Stimulated activated naive CD8-positive, alpha-beta T cell treated with anti-CD3 and anti-CD28 coated beads, Interleukin-15, amount 100 ng/mL, for 72 hours (primary cell): ENCODE measurements at regions not wholly inside any gene's neighbourhood (a gene's known extent, or its start where the extent isn't known, plus 50 kb on each side); places are given as distances from the start of the nearest gene placed in this dataset.

ENCODE experiments used
- ATAC-seq: fragments of 150-1000 bp; cut with Tn5 transposase; 2 replicates; pipeline ENCODE4 v1.10.0; 2021; ENCODE audit warnings: mild to moderate bottlenecking, moderate library complexity
- DNase-seq, 2 donors: peaks; one replicate each; pipeline ENCODE4 v3.0.0; 2021 to 2022
- H3K27ac Mint-ChIP-seq, 2 donors: one replicate each; pipeline ENCODE4 v1.8.0; 2022; ENCODE audit warnings: mild to moderate bottlenecking in 2 of 2, mixed read lengths in 2 of 2, moderate library complexity in 2 of 2
- H3K27me3 Mint-ChIP-seq: one replicate; pipeline ENCODE4 v1.8.0; 2022; ENCODE audit warnings: mixed read lengths
- H3K4me1 Mint-ChIP-seq: one replicate; pipeline ENCODE4 v1.8.0; 2022; ENCODE audit warnings: mild to moderate bottlenecking, mixed read lengths
- H3K4me3 Mint-ChIP-seq, 2 donors: one replicate each; pipeline ENCODE4 v1.8.0; 2022; ENCODE audit warnings: mild to moderate bottlenecking in 2 of 2, mixed read lengths in 2 of 2, moderate library complexity in 1 of 2
- H3K9me3 Mint-ChIP-seq, 2 donors: one replicate each; pipeline ENCODE4 v1.8.0; 2022; ENCODE audit warnings: mixed read lengths in 2 of 2

DNA sequence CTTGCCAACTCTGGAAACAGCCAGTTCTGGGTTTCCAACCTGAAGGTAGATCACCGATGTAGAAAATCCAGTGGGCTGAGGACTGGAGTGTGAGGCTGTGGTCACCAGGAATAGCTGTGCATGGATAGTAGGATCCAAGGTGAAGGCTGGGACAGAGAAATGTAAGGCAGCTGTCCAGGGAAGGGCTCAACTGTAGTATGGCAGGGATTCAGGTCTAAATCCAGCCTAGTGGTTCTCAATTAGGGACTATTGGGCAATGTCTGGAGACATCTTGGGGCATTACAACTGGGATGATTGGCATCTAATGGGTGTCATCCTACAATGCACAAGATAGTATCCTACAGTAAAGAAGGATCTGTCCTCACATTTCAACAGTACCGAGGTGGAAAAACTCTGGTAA, 67.7 kb upstream of the RUNX1 start:
- no peak overlapping the region for H3K27ac Mint-ChIP-seq
- H3K4me1 Mint-ChIP-seq: peaks cover 8% of the 10 kb centered on the region
- H3K27me3 Mint-ChIP-seq: peaks cover 20% of the 10 kb centered on the region
- H3K9me3 Mint-ChIP-seq: peaks cover 9 to 12% of the 10 kb centered on the region in 2 donors
- ATAC-seq (no peak), DNase-seq (no peak)
- no peak overlapping the region for H3K4me3 Mint-ChIP-seq

DNA sequence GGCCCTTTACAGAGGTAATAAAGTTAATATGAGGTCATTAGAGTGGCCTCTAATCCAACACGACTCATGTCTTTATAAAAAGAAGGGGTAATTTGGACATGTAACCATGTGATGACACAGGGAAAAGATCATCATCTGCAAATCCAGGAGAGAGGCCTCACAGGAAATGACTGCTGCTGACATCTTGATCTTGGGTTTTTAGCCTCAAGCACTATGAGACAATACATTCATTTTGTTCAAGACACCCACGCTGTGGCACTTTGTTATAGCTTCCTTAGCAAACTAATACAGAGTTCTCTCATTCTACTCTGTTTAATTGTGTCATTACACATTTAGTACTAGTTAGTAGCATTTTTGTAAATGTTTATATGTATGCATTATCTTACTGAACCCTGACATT, 64.0 kb upstream of the RUNX1 start:
- Mint-ChIP-seq H3K9me3 (peaks cover 9 to 12% of the 10 kb centered on the region in 2 donors), H3K4me1 (peaks cover 13% of the 10 kb centered on the region), H3K27ac (no peak overlapping the region), H3K4me3 (no peak overlapping the region), H3K27me3 (peaks cover 9% of the 10 kb centered on the region)
- ATAC-seq (peak; percentile 50), DNase-seq (no peak)

DNA sequence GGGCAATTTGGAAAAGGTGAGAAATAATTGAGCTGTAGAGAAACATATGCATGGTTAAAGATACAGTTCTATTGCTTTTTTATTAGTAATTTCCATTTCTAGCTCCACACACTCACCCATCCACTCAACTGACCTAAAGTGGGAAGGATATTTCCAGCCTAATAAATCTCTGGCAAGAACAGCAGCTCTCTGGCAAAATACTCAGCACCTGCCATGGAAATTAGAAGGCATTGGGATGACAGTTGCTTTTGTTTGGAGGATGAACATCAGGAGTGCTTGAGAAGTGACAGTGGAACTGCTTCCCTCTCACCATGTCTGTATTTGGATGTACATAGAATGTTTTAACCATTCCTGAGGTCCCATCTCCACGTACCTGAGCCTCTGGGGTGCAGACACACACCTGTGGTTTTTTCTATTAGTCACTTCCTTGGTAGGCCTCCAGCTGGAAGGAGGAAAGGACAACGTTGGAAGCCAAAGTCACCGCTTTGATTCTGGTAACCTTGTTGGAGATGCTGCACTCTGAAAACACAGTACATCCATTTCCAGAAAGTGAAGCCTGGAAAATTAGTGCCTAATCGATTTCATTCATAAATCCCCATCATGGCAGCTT, 62.3 kb upstream of the RUNX1 start:
- ATAC-seq: no peak
- Mint-ChIP-seq H3K27ac (no peak overlapping the region), H3K27me3 (no peaks in the 10 kb centered on the region), H3K9me3 (peaks cover 8 to 9% of the 10 kb centered on the region in 2 donors), H3K4me3 (no peak overlapping the region), H3K4me1 (peaks cover 13% of the 10 kb centered on the region)
- no peak for DNase-seq

DNA sequence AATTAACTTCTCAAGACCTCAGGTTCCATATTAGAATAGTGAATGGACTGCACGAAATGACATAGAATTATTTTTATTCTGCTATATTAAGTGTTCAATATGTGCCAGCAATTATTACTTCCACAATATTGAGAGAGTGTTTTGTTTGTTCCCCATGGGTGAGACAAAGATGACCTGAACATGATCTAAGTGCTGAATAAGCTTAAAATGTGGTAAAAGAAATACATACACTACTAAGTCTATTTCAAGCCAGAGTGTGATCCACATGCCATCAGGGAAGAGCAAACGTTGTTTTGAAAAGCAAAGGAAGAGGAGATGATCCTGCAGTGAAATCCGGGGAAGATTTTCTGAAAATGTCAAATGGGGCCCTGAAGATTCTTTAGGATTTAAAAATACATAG, 59.8 kb upstream of the RUNX1 start:
- Mint-ChIP-seq H3K27ac (no peak overlapping the region), H3K4me3 (no peak overlapping the region), H3K9me3 (peaks cover 8 to 9% of the 10 kb centered on the region in 2 donors), H3K27me3 (no peaks in the 10 kb centered on the region), H3K4me1 (peaks cover 13% of the 10 kb centered on the region)
- ATAC-seq: no peak
- DNase-seq: no peak

DNA sequence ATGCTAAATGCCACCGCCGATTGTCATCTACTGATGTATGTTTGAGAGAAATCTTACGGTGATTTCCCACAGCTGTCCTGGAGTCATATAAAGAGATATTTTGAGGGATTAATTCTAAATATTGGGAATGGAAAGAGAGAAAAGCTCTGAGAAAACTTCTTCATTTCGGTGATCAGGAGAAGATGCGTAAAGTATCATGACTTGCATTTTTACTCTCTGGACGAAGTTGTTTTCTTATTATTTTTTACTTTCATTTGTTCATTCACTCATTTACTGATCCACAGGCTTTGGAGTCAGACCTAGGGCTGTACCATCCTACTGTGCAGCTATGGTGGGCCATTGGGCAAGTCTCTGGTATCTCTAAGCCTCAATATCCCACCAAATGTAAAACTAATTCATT, 58.4 kb upstream of the RUNX1 start:
- H3K27me3 Mint-ChIP-seq: no peaks in the 10 kb centered on the region
- no peak for ATAC-seq
- no peak overlapping the region for H3K4me3 Mint-ChIP-seq
- no peak overlapping the region for H3K27ac Mint-ChIP-seq
- DNase-seq: no peak
- peaks cover 6% of the 10 kb centered on the region for H3K4me1 Mint-ChIP-seq
- no peaks in the 10 kb centered on the region for H3K9me3 Mint-ChIP-seq

DNA sequence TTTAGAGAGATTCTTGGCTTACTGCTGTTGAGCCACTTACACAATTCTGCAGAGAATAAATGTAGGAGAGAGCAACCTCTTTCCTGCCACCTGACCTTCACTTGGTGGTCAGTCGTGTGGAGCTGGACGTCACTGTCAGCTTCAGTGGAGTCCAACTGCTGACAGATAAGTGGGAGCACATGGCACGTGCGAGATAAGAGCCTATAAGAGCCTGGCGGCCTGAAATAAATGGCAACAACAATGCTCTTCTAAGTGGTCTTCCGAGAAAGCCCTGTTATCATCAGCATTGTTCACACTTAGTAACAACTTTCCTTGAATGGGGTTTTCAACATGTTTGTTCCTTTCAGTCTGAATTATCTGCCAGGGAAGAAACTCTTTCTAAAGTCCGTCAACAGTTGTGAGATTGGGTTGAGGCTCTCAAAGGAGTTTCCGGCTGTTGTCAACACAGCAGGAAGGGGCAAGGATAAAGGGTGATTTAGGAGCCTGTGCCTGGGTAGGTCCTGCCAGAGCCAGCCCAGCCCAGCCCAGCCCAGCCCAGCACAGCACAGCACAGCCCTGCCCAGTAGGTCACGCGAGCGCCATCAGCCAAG, 57.2 kb upstream of the RUNX1 start:
- Mint-ChIP-seq H3K4me3 (no peak overlapping the region), H3K27ac (no peak overlapping the region)

DNA sequence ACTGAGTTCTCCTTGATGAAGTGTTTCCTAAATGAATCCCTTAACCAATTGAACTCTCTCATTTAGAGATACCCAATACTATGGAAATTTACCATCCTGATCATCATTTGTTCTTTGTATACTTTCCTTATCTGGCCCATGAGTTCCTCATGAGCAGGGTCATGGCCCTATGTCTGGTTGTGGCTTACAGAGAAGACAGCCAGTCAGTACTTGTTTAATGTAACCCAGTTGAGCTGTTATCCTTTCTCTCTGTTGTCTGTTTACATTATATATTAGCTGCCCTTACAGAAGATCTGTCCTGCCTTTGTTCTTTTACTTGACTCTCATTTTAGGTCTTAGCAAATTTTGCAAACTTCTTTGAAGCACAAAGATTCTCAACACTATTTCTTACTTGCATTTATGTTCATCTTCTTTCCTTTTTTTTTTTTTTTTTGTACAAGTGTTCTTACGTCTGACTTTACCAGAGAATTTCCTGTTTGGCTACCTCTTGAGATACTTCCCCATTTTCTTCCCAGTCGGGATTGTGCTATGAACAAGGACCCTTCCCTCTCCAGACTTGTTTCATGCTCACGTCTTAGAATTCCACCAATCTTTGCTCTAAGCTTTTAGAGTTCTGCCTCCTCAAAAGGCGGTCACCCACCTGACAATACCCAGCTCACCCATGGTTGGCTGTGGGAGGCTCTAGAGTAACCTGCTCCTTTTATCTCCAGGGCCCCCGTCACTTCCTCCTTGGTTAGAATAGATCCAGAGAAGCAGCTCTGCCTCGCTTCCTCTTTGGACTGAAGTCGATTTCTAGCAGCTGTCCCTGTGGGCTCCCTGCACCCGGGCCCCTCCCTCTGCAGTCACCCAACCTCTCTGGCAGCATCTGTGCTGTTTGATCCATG, 53.6 kb upstream of the RUNX1 start:
- H3K27me3 Mint-ChIP-seq: no peaks in the 10 kb centered on the region
- peak; percentile 8 to 34 for DNase-seq
- H3K27ac Mint-ChIP-seq: no peak overlapping the region
- no peak overlapping the region for H3K4me3 Mint-ChIP-seq
- H3K4me1 Mint-ChIP-seq: no peaks in the 10 kb centered on the region
- H3K9me3 Mint-ChIP-seq: no peaks in the 10 kb centered on the region
- ATAC-seq: peak; percentile 82

More for the DNA sequence above, 57.2 kb upstream of the RUNX1 start:
- Mint-ChIP-seq H3K9me3 (no peaks in the 10 kb centered on the region), H3K27me3 (no peaks in the 10 kb centered on the region), H3K4me1 (peaks cover 1% of the 10 kb centered on the region)
- DNase-seq (no peak), ATAC-seq (no peak)

DNA sequence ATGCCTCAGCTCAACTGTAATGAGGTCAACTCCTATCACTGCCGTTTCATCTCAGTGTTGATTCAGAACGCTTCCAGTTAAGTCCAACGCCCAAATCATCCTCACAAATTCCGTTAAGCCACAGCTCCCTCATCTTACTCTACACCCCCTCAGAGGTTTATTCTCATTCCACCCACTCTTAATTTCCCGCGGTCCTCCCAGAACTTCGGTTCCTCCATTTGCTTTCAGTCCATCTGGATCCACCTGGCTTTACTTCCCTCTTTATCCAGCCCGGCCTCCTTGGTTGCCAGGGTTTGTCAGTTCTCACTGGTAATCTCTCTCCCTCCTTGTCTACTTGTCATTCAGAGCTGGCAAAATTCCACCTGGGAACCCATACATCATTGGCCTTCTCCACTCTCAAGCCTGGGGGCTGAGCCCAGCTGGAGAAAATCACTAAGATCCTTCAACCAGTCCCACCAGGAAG, 51.3 kb upstream of the RUNX1 start:
- no peak overlapping the region for H3K27ac Mint-ChIP-seq
- ATAC-seq (no peak), DNase-seq (no peak)
- no peaks in the 10 kb centered on the region for H3K9me3 Mint-ChIP-seq
- H3K4me1 Mint-ChIP-seq: peaks cover 14% of the 10 kb centered on the region
- no peak overlapping the region for H3K4me3 Mint-ChIP-seq
- no peaks in the 10 kb centered on the region for H3K27me3 Mint-ChIP-seq

DNA sequence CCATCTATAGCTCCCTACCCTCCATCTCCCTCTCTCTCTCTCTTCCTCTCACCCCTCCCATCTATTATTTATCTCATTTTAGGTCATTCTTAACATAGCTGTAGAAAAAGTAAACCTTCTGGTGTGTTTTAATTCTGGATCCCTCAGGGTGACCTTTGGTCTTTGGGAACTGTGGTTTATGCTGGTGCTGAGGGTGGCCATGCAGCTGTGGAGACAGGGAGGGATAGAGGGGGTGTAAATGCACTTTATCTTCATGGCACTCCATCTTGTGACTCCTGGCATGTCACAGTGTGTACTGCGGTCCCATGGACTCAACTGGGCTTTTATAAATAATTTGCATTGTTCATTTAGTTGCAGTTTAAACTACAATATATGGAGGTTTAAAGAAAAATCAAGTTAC, 50.2 kb upstream of the RUNX1 start:
- no peak for DNase-seq
- ATAC-seq: no peak
- Mint-ChIP-seq H3K9me3 (no peaks in the 10 kb centered on the region), H3K27me3 (no peaks in the 10 kb centered on the region), H3K4me1 (peaks cover 20% of the 10 kb centered on the region), H3K4me3 (no peak overlapping the region), H3K27ac (no peak overlapping the region)
